ENCODE measurements at regions not wholly inside any gene's neighbourhood (a gene's known extent, or its start where the extent isn't known, plus 50 kb on each side); places are given as distances from the start of the nearest gene placed in this dataset.

DNA sequence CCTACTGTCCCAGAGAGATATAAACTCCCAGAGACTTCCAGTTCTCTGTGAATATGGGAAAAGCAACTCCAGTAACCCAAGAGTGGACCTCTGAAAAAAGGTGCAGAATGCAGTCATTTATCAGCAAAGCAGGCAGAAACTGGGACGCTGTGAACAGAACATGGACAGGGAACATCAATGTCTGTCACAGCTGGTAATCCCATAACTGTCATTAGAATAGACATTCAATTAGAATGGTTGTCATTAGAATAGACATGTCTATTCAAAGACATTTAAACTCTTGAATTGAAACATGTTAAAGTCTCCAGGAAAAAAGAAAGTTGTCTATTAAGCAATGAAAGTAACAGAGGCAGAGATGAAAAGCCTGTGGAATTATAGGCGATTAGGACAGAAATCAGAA lies 302.1 kb downstream of the BTBD3 start:
- no peaks in the 10 kb centered on the region for H3K4me1 ChIP-seq
- no peaks in the 10 kb centered on the region for H3K36me3 ChIP-seq
- no peak overlapping the region for H3K27ac ChIP-seq
- H3K4me3 ChIP-seq, result no peak overlapping the region
- no peak for TF ChIP-seq POLR2A (IDR thresholded peaks at IDR 0.05)
- no peaks in the 10 kb centered on the region for H3K9me3 ChIP-seq
- no peaks in the 10 kb centered on the region for H3K27me3 ChIP-seq
- no peak for DNase-seq

DNA sequence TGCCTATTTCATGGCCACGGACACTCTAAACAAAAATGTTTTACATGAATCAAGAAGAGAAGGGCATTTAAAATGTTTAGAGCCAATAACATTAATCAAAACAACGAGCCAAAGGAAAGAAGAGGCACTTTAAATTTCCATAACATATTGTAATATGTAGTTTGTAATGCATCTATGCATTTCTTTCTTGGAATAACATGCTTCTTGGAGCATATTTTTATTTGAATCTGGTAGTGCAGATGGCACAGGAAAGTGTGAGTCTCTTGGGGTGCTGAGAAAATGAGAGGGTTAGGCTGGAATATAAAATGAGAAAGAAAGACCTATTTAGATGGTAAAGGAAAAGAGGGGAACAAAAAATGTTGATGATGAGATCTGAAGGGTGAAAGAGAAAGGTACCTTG lies 305.4 kb downstream of the BTBD3 start:
- no peak overlapping the region for H3K27ac ChIP-seq
- H3K27me3 ChIP-seq, result no peaks in the 10 kb centered on the region
- no peaks in the 10 kb centered on the region for H3K9me3 ChIP-seq
- DNase-seq, result no peak
- no peak overlapping the region for H3K4me3 ChIP-seq
- H3K36me3 ChIP-seq, result no peaks in the 10 kb centered on the region
- no peaks in the 10 kb centered on the region for H3K4me1 ChIP-seq
- TF ChIP-seq POLR2A (IDR thresholded peaks at IDR 0.05), result no peak
- TF ChIP-seq, protein P1, sequence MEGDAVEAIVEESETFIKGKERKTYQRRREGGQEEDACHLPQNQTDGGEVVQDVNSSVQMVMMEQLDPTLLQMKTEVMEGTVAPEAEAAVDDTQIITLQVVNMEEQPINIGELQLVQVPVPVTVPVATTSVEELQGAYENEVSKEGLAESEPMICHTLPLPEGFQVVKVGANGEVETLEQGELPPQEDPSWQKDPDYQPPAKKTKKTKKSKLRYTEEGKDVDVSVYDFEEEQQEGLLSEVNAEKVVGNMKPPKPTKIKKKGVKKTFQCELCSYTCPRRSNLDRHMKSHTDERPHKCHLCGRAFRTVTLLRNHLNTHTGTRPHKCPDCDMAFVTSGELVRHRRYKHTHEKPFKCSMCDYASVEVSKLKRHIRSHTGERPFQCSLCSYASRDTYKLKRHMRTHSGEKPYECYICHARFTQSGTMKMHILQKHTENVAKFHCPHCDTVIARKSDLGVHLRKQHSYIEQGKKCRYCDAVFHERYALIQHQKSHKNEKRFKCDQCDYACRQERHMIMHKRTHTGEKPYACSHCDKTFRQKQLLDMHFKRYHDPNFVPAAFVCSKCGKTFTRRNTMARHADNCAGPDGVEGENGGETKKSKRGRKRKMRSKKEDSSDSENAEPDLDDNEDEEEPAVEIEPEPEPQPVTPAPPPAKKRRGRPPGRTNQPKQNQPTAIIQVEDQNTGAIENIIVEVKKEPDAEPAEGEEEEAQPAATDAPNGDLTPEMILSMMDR (IDR thresholded peaks at IDR 0.05), result no peak

DNA sequence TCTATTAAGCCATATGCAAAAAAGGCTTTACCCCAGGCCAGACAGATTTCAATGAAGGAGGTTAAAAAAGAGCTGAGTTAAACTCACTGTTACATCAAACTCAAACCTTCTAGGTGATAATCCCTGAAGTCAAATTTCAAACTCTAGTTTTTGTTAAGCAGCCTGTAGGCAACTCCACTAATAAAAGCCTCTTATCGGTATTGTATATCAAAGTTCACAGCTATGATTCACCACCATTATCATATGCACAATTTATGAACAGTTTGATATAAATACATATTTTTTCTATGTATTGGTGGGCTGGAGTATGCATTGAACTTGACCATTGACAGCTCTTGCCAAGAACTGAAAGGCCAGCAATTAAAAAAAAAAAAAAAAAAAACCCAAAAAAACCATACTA lies 308.2 kb downstream of the BTBD3 start:
- H3K4me1 ChIP-seq, result no peaks in the 10 kb centered on the region
- DNase-seq, result no peak
- no peak overlapping the region for H3K4me3 ChIP-seq
- no peaks in the 10 kb centered on the region for H3K36me3 ChIP-seq
- H3K27ac ChIP-seq, result no peak overlapping the region
- no peak for TF ChIP-seq POLR2A (IDR thresholded peaks at IDR 0.05)
- TF ChIP-seq, protein P1 (IDR thresholded peaks at IDR 0.05), result no peak
- H3K27me3 ChIP-seq, result no peaks in the 10 kb centered on the region
- H3K9me3 ChIP-seq, result no peaks in the 10 kb centered on the region

DNA sequence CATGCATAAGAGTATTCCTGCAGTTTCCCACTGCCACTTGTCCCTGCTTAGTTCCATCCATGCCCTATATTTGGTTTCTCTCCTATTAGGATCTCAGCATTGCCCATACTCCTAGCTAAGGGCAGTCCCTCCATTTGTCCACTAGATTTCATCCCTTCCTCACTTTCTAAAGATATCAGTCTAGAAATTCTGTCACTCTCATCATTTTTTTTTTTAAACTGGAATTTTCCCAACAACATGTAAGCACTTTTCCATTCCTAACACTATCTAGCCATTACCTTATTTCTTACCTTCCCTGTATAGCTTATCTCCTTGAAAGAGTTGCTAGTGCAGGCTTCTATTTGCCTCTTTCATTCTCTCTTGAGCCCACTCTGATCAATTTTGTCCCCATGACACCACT lies 312.2 kb downstream of the BTBD3 start:
- H3K27me3 ChIP-seq, result no peaks in the 10 kb centered on the region
- DNase-seq, result no peak
- H3K4me3 ChIP-seq, result no peak overlapping the region
- no peaks in the 10 kb centered on the region for H3K4me1 ChIP-seq
- no peak overlapping the region for H3K27ac ChIP-seq
- no peaks in the 10 kb centered on the region for H3K36me3 ChIP-seq
- TF ChIP-seq POLR2A (IDR thresholded peaks at IDR 0.05), result no peak
- TF ChIP-seq, protein P1 (IDR thresholded peaks at IDR 0.05), result no peak
- H3K9me3 ChIP-seq, result no peaks in the 10 kb centered on the region

DNA sequence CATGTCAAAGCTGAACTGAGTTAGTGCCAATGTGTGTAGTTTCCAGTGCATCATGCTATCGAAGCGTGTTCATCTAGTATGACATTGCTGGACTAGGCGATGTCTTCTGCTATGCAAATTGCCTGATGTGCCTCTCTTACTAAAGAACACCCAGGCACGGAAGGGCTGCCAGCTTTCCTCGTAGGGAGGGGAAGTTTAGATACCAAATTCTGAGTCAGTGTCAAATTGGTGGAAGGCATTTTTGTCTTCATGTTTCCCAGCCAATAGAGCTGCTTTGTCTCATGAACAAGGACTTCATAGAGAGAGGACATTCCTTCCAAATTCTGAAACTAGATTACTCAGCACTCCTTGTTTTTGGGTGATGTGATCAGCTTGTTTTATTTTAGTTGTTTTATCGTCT lies 320.1 kb downstream of the BTBD3 start:
- Histone ChIP-seq H3K4me3 (no peak overlapping the region), H3K27me3 (no peaks in the 10 kb centered on the region), H3K9me3 (no peaks in the 10 kb centered on the region), H3K4me1 (no peaks in the 10 kb centered on the region), H3K36me3 (no peaks in the 10 kb centered on the region), H3K27ac (no peak overlapping the region)
- DNase-seq, result no peak
- TF ChIP-seq, protein P1 (IDR thresholded peaks at IDR 0.05), result no peak

DNA sequence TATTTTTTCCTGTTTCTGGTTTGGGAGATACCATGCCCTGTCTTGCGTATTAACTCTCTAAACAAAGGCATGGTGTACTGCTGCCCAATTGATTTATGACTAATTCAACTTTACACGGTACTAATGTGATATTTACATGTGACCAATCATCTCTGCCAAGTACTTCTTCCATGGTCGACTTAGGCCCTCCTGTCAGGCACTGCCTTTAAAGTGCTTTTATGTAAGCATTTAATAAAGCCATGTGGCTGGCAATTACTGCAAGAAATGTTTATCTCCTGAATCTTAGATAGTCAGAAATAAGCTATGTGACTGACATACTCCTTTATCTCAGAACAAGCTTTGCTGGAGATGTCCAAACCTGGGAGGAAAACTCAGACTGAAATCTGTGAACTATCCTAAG lies 323.4 kb downstream of the BTBD3 start:
- no peaks in the 10 kb centered on the region for H3K4me1 ChIP-seq

More for the DNA sequence above, 323.4 kb downstream of the BTBD3 start:
- no peak overlapping the region for H3K27ac ChIP-seq
- no peaks in the 10 kb centered on the region for H3K27me3 ChIP-seq
- TF ChIP-seq, protein P1 (IDR thresholded peaks at IDR 0.05), result no peak
- TF ChIP-seq POLR2A (IDR thresholded peaks at IDR 0.05), result no peak
- no peaks in the 10 kb centered on the region for H3K9me3 ChIP-seq
- no peak for DNase-seq
- no peak overlapping the region for H3K4me3 ChIP-seq
- H3K36me3 ChIP-seq, result no peaks in the 10 kb centered on the region
